ENCODE measurements at regions not wholly inside any gene's neighbourhood (a gene's known extent, or its start where the extent isn't known, plus 50 kb on each side); places are given as distances from the start of the nearest gene placed in this dataset.

- no peak for DNase-seq
- no peaks in the 10 kb centered on the region for H3K27me3 ChIP-seq (replicated peaks in 1 of 4; ENCODE audit: control extremely low read depth in 1 of 4, control insufficient read depth in 3 of 4, insufficient read depth in 4 of 4, low read length in 3 of 4)
- no peaks in the 10 kb centered on the region for H3K9me3 ChIP-seq (ENCODE audit: control extremely low read depth in 1 of 3, control insufficient read depth in 2 of 3, insufficient read depth in 1 of 3, low read length in 2 of 3)
- Mint-ChIP-seq H3K4me3 (no peak overlapping the region), H3K4me1 (no peaks in the 10 kb centered on the region), H3K27me3 (no peaks in the 10 kb centered on the region), H3K9me3 (ENCODE audit: insufficient read depth) (peaks cover 5% of the 10 kb centered on the region), H3K27ac (no peak overlapping the region)
- H3K36me3 ChIP-seq (replicated peaks in 1 of 2; ENCODE audit: control extremely low read depth in 1 of 2, control insufficient read depth in 1 of 2, extremely low read depth in 1 of 2, insufficient read depth in 2 of 2, low read length in 1 of 2), result no peaks in the 10 kb centered on the region
- ChIA-PET CTCF (no interaction called here), POLR2A (no interaction called here)
- H4K20me1 ChIP-seq (ENCODE audit: control insufficient read depth, insufficient read depth, low read length, poor library complexity, severe bottlenecking), result no peaks in the 10 kb centered on the region
- 80% methylated on average over 1 of the region's 4 CpGs for WGBS (ENCODE audit: insufficient coverage)
- intact Hi-C loops (cut with micrococcal nuclease), result no loop called here
- TF ChIP-seq EZH2 (IDR thresholded peaks at IDR 0.05; ENCODE audit: borderline replicate concordance, insufficient read depth, low read depth, low read length, poor library complexity, severe bottlenecking) (no peak), CTCF (IDR thresholded peaks at IDR 0.05) (no peak)
- no peak overlapping the region for H3K4me3 ChIP-seq (ENCODE audit: control extremely low read depth in 1 of 5, extremely low read depth in 1 of 5, insufficient read depth in 1 of 5, low read depth in 2 of 5, low read length in 4 of 5)
- H3K4me1 ChIP-seq (ENCODE audit: control insufficient read depth in 2 of 2, insufficient read depth in 2 of 2, low read length in 2 of 2), result no peaks in the 10 kb centered on the region
- H3K4me2 ChIP-seq (replicated peaks; ENCODE audit: low read depth, low read length, poor library complexity, severe bottlenecking), result no peak overlapping the region
- no peak overlapping the region for H2AFZ ChIP-seq (ENCODE audit: insufficient read depth, low read depth, low read length, poor library complexity, severe bottlenecking)
- no peak overlapping the region for H3K27ac ChIP-seq (ENCODE audit: low read length in 2 of 2)
- H3K9ac ChIP-seq (ENCODE audit: low read length), result no peak overlapping the region
- no peak for ATAC-seq (ENCODE audit: low read depth)
- H3K79me2 ChIP-seq (ENCODE audit: control insufficient read depth, insufficient read depth, low read length), result no peaks in the 10 kb centered on the region
Observed at GRCh38 chr3:166085164-166085856, 248.1 kb upstream of the BCHE start.

DNA sequence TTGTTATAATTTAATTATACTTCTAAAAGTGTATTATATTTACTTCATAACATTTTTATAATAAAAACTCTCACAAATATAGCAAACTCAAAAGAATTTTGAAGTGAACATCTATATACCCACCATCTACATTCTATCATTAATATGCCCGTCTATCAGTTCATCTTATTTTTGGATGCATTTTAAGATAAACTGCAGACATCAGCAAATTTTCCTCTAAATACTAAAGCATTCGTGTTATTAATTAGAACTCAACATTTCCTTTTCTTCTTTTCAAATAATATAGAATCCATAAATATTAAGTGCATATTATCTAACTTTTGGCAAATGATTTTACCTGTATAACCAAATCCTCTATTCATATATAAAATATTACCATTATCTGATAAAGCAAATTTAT is 242.9 kb upstream of the BCHE start:
- no peak overlapping the region for H3K27ac ChIP-seq (ENCODE audit: low read length in 2 of 2)
- Mint-ChIP-seq H3K4me1 (no peaks in the 10 kb centered on the region), H3K9me3 (ENCODE audit: insufficient read depth) (peaks cover 4% of the 10 kb centered on the region), H3K27me3 (no peaks in the 10 kb centered on the region), H3K4me3 (no peak overlapping the region), H3K27ac (no peak overlapping the region)
- no peak overlapping the region for H3K4me3 ChIP-seq (ENCODE audit: control extremely low read depth in 1 of 5, extremely low read depth in 1 of 5, insufficient read depth in 1 of 5, low read depth in 2 of 5, low read length in 4 of 5)
- ChIA-PET POLR2A (no interaction called here), CTCF (no interaction called here)
- no peak overlapping the region for H3K9ac ChIP-seq (ENCODE audit: low read length)
- ATAC-seq (ENCODE audit: low read depth) (no peak), DNase-seq (no peak)
- no peaks in the 10 kb centered on the region for H3K79me2 ChIP-seq (ENCODE audit: control insufficient read depth, insufficient read depth, low read length)
- intact Hi-C loops (cut with micrococcal nuclease), result no loop called here
- H3K9me3 ChIP-seq (ENCODE audit: control extremely low read depth in 1 of 3, control insufficient read depth in 2 of 3, insufficient read depth in 1 of 3, low read length in 2 of 3), result no peaks in the 10 kb centered on the region
- H4K20me1 ChIP-seq (ENCODE audit: control insufficient read depth, insufficient read depth, low read length, poor library complexity, severe bottlenecking), result no peaks in the 10 kb centered on the region
- no peak for TF ChIP-seq EZH2 (IDR thresholded peaks at IDR 0.05; ENCODE audit: borderline replicate concordance, insufficient read depth, low read depth, low read length, poor library complexity, severe bottlenecking)
- no peak for TF ChIP-seq CTCF (IDR thresholded peaks at IDR 0.05)
- no peaks in the 10 kb centered on the region for H3K4me1 ChIP-seq (ENCODE audit: control insufficient read depth in 2 of 2, insufficient read depth in 2 of 2, low read length in 2 of 2)
- H2AFZ ChIP-seq (ENCODE audit: insufficient read depth, low read depth, low read length, poor library complexity, severe bottlenecking), result no peak overlapping the region
- no peaks in the 10 kb centered on the region for H3K27me3 ChIP-seq (replicated peaks in 1 of 4; ENCODE audit: control extremely low read depth in 1 of 4, control insufficient read depth in 3 of 4, insufficient read depth in 4 of 4, low read length in 3 of 4)
- WGBS (ENCODE audit: insufficient coverage), result no CpG with 5 or more reads among the region's 2 CpGs
- H3K4me2 ChIP-seq (replicated peaks; ENCODE audit: low read depth, low read length, poor library complexity, severe bottlenecking), result no peak overlapping the region
- H3K36me3 ChIP-seq (replicated peaks in 1 of 2; ENCODE audit: control extremely low read depth in 1 of 2, control insufficient read depth in 1 of 2, extremely low read depth in 1 of 2, insufficient read depth in 2 of 2, low read length in 1 of 2), result no peaks in the 10 kb centered on the region
